ENCODE measurements at regions not wholly inside any gene's neighbourhood (a gene's known extent, or its start where the extent isn't known, plus 50 kb on each side); places are given as distances from the start of the nearest gene placed in this dataset.

- Histone ChIP-seq H3K27me3 (ENCODE audit: control insufficient read depth, insufficient read depth, low read length) (peaks cover 15% of the 10 kb centered on the region), H3K27ac (ENCODE audit: low read length) (no peak overlapping the region), H3K36me3 (ENCODE audit: control insufficient read depth, insufficient read depth, low read length) (no peaks in the 10 kb centered on the region), H3K4me3 (ENCODE audit: low read length) (no peak overlapping the region), H3K9me3 (replicated peaks; ENCODE audit: control insufficient read depth, low read depth, low read length) (no peaks in the 10 kb centered on the region), H3K4me1 (ENCODE audit: control insufficient read depth, insufficient read depth, low read length) (no peaks in the 10 kb centered on the region)
- DNase-seq: no peak
- 65% methylated on average over 6 of the region's 13 CpGs for WGBS (ENCODE audit: insufficient coverage)
These were observed 310.4 kb downstream of the AJAP1 start for GRCh38 chr1:4964634-4965345.

- no peak for DNase-seq
- no peaks in the 10 kb centered on the region for H3K36me3 ChIP-seq (ENCODE audit: control insufficient read depth, insufficient read depth, low read length)
- peaks cover 15% of the 10 kb centered on the region for H3K27me3 ChIP-seq (ENCODE audit: control insufficient read depth, insufficient read depth, low read length)
- no peaks in the 10 kb centered on the region for H3K4me1 ChIP-seq (ENCODE audit: control insufficient read depth, insufficient read depth, low read length)
- 87% methylated on average over 8 of the region's 8 CpGs for WGBS (ENCODE audit: insufficient coverage)
- H3K9me3 ChIP-seq (replicated peaks; ENCODE audit: control insufficient read depth, low read depth, low read length): no peaks in the 10 kb centered on the region
- H3K4me3 ChIP-seq (ENCODE audit: low read length): no peak overlapping the region
- no peak overlapping the region for H3K27ac ChIP-seq (ENCODE audit: low read length)
These were observed 308.8 kb downstream of the AJAP1 start for GRCh38 chr1:4963251-4963650.

GRCh38 chr1:4962836-4963235 is 308.4 kb downstream of the AJAP1 start:
- Histone ChIP-seq H3K9me3 (replicated peaks; ENCODE audit: control insufficient read depth, low read depth, low read length) (no peaks in the 10 kb centered on the region), H3K27me3 (ENCODE audit: control insufficient read depth, insufficient read depth, low read length) (peaks cover 15% of the 10 kb centered on the region), H3K36me3 (ENCODE audit: control insufficient read depth, insufficient read depth, low read length) (no peaks in the 10 kb centered on the region), H3K4me1 (ENCODE audit: control insufficient read depth, insufficient read depth, low read length) (no peaks in the 10 kb centered on the region), H3K27ac (ENCODE audit: low read length) (no peak overlapping the region), H3K4me3 (ENCODE audit: low read length) (no peak overlapping the region)
- 69% methylated on average over 6 of the region's 10 CpGs for WGBS (ENCODE audit: insufficient coverage)
- no peak for DNase-seq

GRCh38 chr1:4961935-4962645 is 307.7 kb downstream of the AJAP1 start:
- Histone ChIP-seq H3K9me3 (replicated peaks; ENCODE audit: control insufficient read depth, low read depth, low read length) (no peaks in the 10 kb centered on the region), H3K4me1 (ENCODE audit: control insufficient read depth, insufficient read depth, low read length) (no peaks in the 10 kb centered on the region), H3K4me3 (ENCODE audit: low read length) (no peak overlapping the region), H3K36me3 (ENCODE audit: control insufficient read depth, insufficient read depth, low read length) (no peaks in the 10 kb centered on the region), H3K27ac (ENCODE audit: low read length) (no peak overlapping the region), H3K27me3 (ENCODE audit: control insufficient read depth, insufficient read depth, low read length) (peaks cover 15% of the 10 kb centered on the region)
- DNase-seq: no peak
- WGBS (ENCODE audit: insufficient coverage): 77% methylated on average over 7 of the region's 8 CpGs

GRCh38 chr1:4960782-4961475 is 306.5 kb downstream of the AJAP1 start:
- peaks cover 9% of the 10 kb centered on the region for H3K27me3 ChIP-seq (ENCODE audit: control insufficient read depth, insufficient read depth, low read length)
- no peaks in the 10 kb centered on the region for H3K36me3 ChIP-seq (ENCODE audit: control insufficient read depth, insufficient read depth, low read length)
- no peak for DNase-seq
- no peak overlapping the region for H3K4me3 ChIP-seq (ENCODE audit: low read length)
- no peaks in the 10 kb centered on the region for H3K4me1 ChIP-seq (ENCODE audit: control insufficient read depth, insufficient read depth, low read length)
- no peaks in the 10 kb centered on the region for H3K9me3 ChIP-seq (replicated peaks; ENCODE audit: control insufficient read depth, low read depth, low read length)
- H3K27ac ChIP-seq (ENCODE audit: low read length): no peak overlapping the region
- WGBS (ENCODE audit: insufficient coverage): 79% methylated on average over 16 of the region's 16 CpGs

GRCh38 chr1:4960336-4960735 is 305.9 kb downstream of the AJAP1 start:
- Histone ChIP-seq H3K4me3 (ENCODE audit: low read length) (no peak overlapping the region), H3K27me3 (ENCODE audit: control insufficient read depth, insufficient read depth, low read length) (peaks cover 9% of the 10 kb centered on the region), H3K4me1 (ENCODE audit: control insufficient read depth, insufficient read depth, low read length) (no peaks in the 10 kb centered on the region), H3K27ac (ENCODE audit: low read length) (no peak overlapping the region), H3K9me3 (replicated peaks; ENCODE audit: control insufficient read depth, low read depth, low read length) (peaks cover under 1% of the 10 kb centered on the region), H3K36me3 (ENCODE audit: control insufficient read depth, insufficient read depth, low read length) (no peaks in the 10 kb centered on the region)
- WGBS (ENCODE audit: insufficient coverage): 75% methylated on average over 6 of the region's 9 CpGs
- no peak for DNase-seq

GRCh38 chr1:4959216-4959615 is 304.8 kb downstream of the AJAP1 start:
- no peak for DNase-seq
- H3K9me3 ChIP-seq (replicated peaks; ENCODE audit: control insufficient read depth, low read depth, low read length): peaks cover 5% of the 10 kb centered on the region
- H3K27me3 ChIP-seq (ENCODE audit: control insufficient read depth, insufficient read depth, low read length): peaks cover 9% of the 10 kb centered on the region
- WGBS (ENCODE audit: insufficient coverage): 80% methylated on average over 6 of the region's 6 CpGs
- H3K4me3 ChIP-seq (ENCODE audit: low read length): no peak overlapping the region
- H3K36me3 ChIP-seq (ENCODE audit: control insufficient read depth, insufficient read depth, low read length): no peaks in the 10 kb centered on the region
- H3K27ac ChIP-seq (ENCODE audit: low read length): no peak overlapping the region
- H3K4me1 ChIP-seq (ENCODE audit: control insufficient read depth, insufficient read depth, low read length): no peaks in the 10 kb centered on the region

- no peaks in the 10 kb centered on the region for H3K36me3 ChIP-seq (ENCODE audit: control insufficient read depth, insufficient read depth, low read length)
- no peak overlapping the region for H3K27ac ChIP-seq (ENCODE audit: low read length)
- no peak overlapping the region for H3K4me3 ChIP-seq (ENCODE audit: low read length)
- no peaks in the 10 kb centered on the region for H3K27me3 ChIP-seq (ENCODE audit: control insufficient read depth, insufficient read depth, low read length)
- no peaks in the 10 kb centered on the region for H3K4me1 ChIP-seq (ENCODE audit: control insufficient read depth, insufficient read depth, low read length)
- WGBS (ENCODE audit: insufficient coverage): 100% methylated on average over 2 of the region's 4 CpGs
- peaks cover 5% of the 10 kb centered on the region for H3K9me3 ChIP-seq (replicated peaks; ENCODE audit: control insufficient read depth, low read depth, low read length)
- no peak for DNase-seq
These were observed 302.6 kb downstream of the AJAP1 start for GRCh38 chr1:4957027-4957426.

- no peaks in the 10 kb centered on the region for H3K4me1 ChIP-seq (ENCODE audit: control insufficient read depth, insufficient read depth, low read length)
- peaks cover 5% of the 10 kb centered on the region for H3K9me3 ChIP-seq (replicated peaks; ENCODE audit: control insufficient read depth, low read depth, low read length)
- H3K27me3 ChIP-seq (ENCODE audit: control insufficient read depth, insufficient read depth, low read length): no peaks in the 10 kb centered on the region
- no peak overlapping the region for H3K27ac ChIP-seq (ENCODE audit: low read length)
- H3K4me3 ChIP-seq (ENCODE audit: low read length): no peak overlapping the region
- no peaks in the 10 kb centered on the region for H3K36me3 ChIP-seq (ENCODE audit: control insufficient read depth, insufficient read depth, low read length)
- DNase-seq: no peak
These were observed 300.0 kb downstream of the AJAP1 start for GRCh38 chr1:4954392-4954791.

GRCh38 chr1:4951601-4952000 is 297.2 kb downstream of the AJAP1 start:
- H3K27me3 ChIP-seq (ENCODE audit: control insufficient read depth, insufficient read depth, low read length): no peaks in the 10 kb centered on the region
- no peak overlapping the region for H3K4me3 ChIP-seq (ENCODE audit: low read length)
- H3K9me3 ChIP-seq (replicated peaks; ENCODE audit: control insufficient read depth, low read depth, low read length): peaks cover 5% of the 10 kb centered on the region
- DNase-seq: no peak
- H3K36me3 ChIP-seq (ENCODE audit: control insufficient read depth, insufficient read depth, low read length): no peaks in the 10 kb centered on the region
- H3K27ac ChIP-seq (ENCODE audit: low read length): no peak overlapping the region
- 77% methylated on average over 7 of the region's 8 CpGs for WGBS (ENCODE audit: insufficient coverage)
- no peaks in the 10 kb centered on the region for H3K4me1 ChIP-seq (ENCODE audit: control insufficient read depth, insufficient read depth, low read length)
